Parathyroid adenoma (tissue), 2 donors: ENCODE measurements at regions not wholly inside any gene's neighbourhood (a gene's known extent, or its start where the extent isn't known, plus 50 kb on each side); places are given as distances from the start of the nearest gene placed in this dataset.

Source experiments
- H2AFZ ChIP-seq: fragments of 300-600 bp; sonication (generic); one replicate; pipeline ENCODE4 v1.7.0; 2017; ENCODE audit warnings: antibody characterized with exemption, mild to moderate bottlenecking
- H3K27ac ChIP-seq: fragments of 300-600 bp; sonication (generic); one replicate; pipeline ENCODE4 v1.7.0; 2017
- H3K27me3 ChIP-seq: fragments of 300-600 bp; sonication (generic); one replicate; pipeline ENCODE4 v1.7.0; 2017; ENCODE audit warnings: low read length; ENCODE audit not compliant: control insufficient read depth, insufficient read depth
- H3K36me3 ChIP-seq: fragments of 300-600 bp; sonication (generic); one replicate; pipeline ENCODE4 v1.7.0; 2017; ENCODE audit warnings: low read length; ENCODE audit not compliant: control insufficient read depth, insufficient read depth
- H3K4me1 ChIP-seq: fragments of 300-600 bp; sonication (generic); one replicate; pipeline ENCODE4 v1.7.0; 2017; ENCODE audit warnings: control low read depth
- H3K4me2 ChIP-seq: fragments of 300-600 bp; sonication (generic); one replicate; pipeline ENCODE4 v1.7.0; 2017; ENCODE audit warnings: low read length
- H3K4me3 ChIP-seq: fragments of 300-600 bp; sonication (generic); one replicate; pipeline ENCODE4 v1.7.0; 2017; ENCODE audit warnings: low read depth, low read length
- H3K79me2 ChIP-seq: fragments of 300-600 bp; sonication (generic); one replicate; pipeline ENCODE4 v1.7.0; 2017; ENCODE audit warnings: control low read depth
- H3K9ac ChIP-seq: fragments of 300-600 bp; sonication (generic); one replicate; pipeline ENCODE4 v1.7.0; 2017; ENCODE audit warnings: mild to moderate bottlenecking
- H3K9me3 ChIP-seq: fragments of 300-600 bp; sonication (generic); one replicate; pipeline ENCODE4 v1.7.0; 2017; ENCODE audit warnings: low read length; ENCODE audit not compliant: control insufficient read depth
- CTCF ChIP-seq: fragments of 300-600 bp; sonication (generic); IDR thresholded peaks from one replicate; pipeline ENCODE4 v1.7.0; 2017; ENCODE audit warnings: antibody characterized with exemption, mild to moderate bottlenecking
- donor health status: primary hyperparathyroidism.

GRCh38 chr10:118395947-118396346 is 53.8 kb upstream of the FAM204A start:
- H3K27me3 ChIP-seq = no peaks in the 10 kb centered on the region
- H3K4me1 ChIP-seq = no peaks in the 10 kb centered on the region
- H3K9ac ChIP-seq = no peak overlapping the region
- H3K9me3 ChIP-seq = no peaks in the 10 kb centered on the region
- H3K36me3 ChIP-seq = no peaks in the 10 kb centered on the region
- no peak overlapping the region for H3K4me2 ChIP-seq
- no peak for TF ChIP-seq CTCF
- H3K79me2 ChIP-seq = no peaks in the 10 kb centered on the region
- no peak overlapping the region for H3K4me3 ChIP-seq
- H3K27ac ChIP-seq = no peak overlapping the region
- H2AFZ ChIP-seq = no peak overlapping the region

GRCh38 chr10:118394301-118395200 is 52.4 kb upstream of the FAM204A start:
- no peaks in the 10 kb centered on the region for H3K79me2 ChIP-seq
- no peak overlapping the region for H3K27ac ChIP-seq
- H3K4me3 ChIP-seq = no peak overlapping the region
- no peaks in the 10 kb centered on the region for H3K9me3 ChIP-seq
- no peak overlapping the region for H3K4me2 ChIP-seq
- no peak for TF ChIP-seq CTCF
- H3K36me3 ChIP-seq = no peaks in the 10 kb centered on the region
- no peaks in the 10 kb centered on the region for H3K27me3 ChIP-seq
- H3K9ac ChIP-seq = no peak overlapping the region
- no peak overlapping the region for H2AFZ ChIP-seq
- no peaks in the 10 kb centered on the region for H3K4me1 ChIP-seq

- no peaks in the 10 kb centered on the region for H3K9me3 ChIP-seq
- no peaks in the 10 kb centered on the region for H3K79me2 ChIP-seq
- H3K4me1 ChIP-seq = no peaks in the 10 kb centered on the region
- H3K36me3 ChIP-seq = no peaks in the 10 kb centered on the region
- H3K27ac ChIP-seq = no peak overlapping the region
- no peak overlapping the region for H3K4me2 ChIP-seq
- H3K9ac ChIP-seq = no peak overlapping the region
- H2AFZ ChIP-seq = no peak overlapping the region
- H3K4me3 ChIP-seq = no peak overlapping the region
- no peaks in the 10 kb centered on the region for H3K27me3 ChIP-seq
- TF ChIP-seq CTCF = no peak
Measured at GRCh38 chr10:118392761-118393160, 50.6 kb upstream of the FAM204A start.
